ENCODE measurements at regions not wholly inside any gene's neighbourhood (a gene's known extent, or its start where the extent isn't known, plus 50 kb on each side); places are given as distances from the start of the nearest gene placed in this dataset.

GRCh38 chr9:23041466-23041865 is 594.8 kb downstream of the DMRTA1 start:
- TF ChIP-seq EZH2 (IDR thresholded peaks at IDR 0.05; ENCODE audit: insufficient read depth, poor library complexity, severe bottlenecking) (no peak), EZH2phosphoT487 (IDR thresholded peaks at IDR 0.05; ENCODE audit: insufficient read depth, low read depth) (no peak)
